ENCODE measurements at regions not wholly inside any gene's neighbourhood (a gene's known extent, or its start where the extent isn't known, plus 50 kb on each side); places are given as distances from the start of the nearest gene placed in this dataset.

DNA sequence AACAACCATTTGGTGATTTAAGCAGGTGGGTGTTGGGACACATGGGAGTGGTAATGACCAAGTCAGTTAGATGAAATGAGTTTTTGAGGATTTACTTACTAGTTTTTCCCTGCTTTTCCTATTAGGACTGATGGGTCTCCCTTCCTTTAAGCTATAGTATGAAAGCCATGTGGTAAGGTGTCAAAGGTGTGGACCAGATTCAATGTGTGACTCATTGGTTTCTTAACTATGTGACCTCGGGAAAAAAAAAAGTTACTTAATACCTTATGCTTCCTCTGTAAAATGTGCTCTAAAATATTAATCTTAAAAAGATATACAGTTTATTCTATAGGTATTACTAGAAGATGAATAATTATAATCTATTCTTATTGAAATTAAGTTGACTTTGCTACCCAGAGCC is 93.7 kb downstream of the DUSP10 start:
- in situ Hi-C loops (cut with MboI; ENCODE audit: low pct_unique_long_range_greater_than_20kb, low sequenced_read_pairs, unreplicated experiment), result no loop called here
- no peak for TF ChIP-seq CTCF (IDR thresholded peaks at IDR 0.05; ENCODE audit: extremely low read depth, insufficient read depth, missing control alignments)
- no peak for DNase-seq (ENCODE audit: low spot score)
